Panc1 (cell line): ENCODE measurements at regions not wholly inside any gene's neighbourhood (a gene's known extent, or its start where the extent isn't known, plus 50 kb on each side); places are given as distances from the start of the nearest gene placed in this dataset.

Experiments
- POLR2AphosphoS5 ChIP-seq: IDR thresholded peaks from 2 replicates; pipeline ENCODE4 v1.6.1; 2012; ENCODE audit warnings: mild to moderate bottlenecking, low read depth, low read length, moderate library complexity
- REST ChIP-seq, 2 experiments: IDR thresholded peaks; 2 replicates each; pipeline ENCODE4 v1.6.1; 2011 to 2012; ENCODE audit warnings: low read depth in 2 of 2, control low read depth in 1 of 2, low read length in 1 of 2, mild to moderate bottlenecking in 1 of 2, moderate library complexity in 1 of 2; ENCODE audit not compliant: insufficient read depth in 1 of 2
- SIN3A ChIP-seq: IDR thresholded peaks from 2 replicates; pipeline ENCODE4 v1.6.1; 2012; ENCODE audit warnings: low read depth, mild to moderate bottlenecking, low read length, moderate library complexity, borderline replicate concordance; ENCODE audit not compliant: insufficient read depth
- TCF7L2 ChIP-seq: IDR thresholded peaks from 2 replicates; pipeline ENCODE4 v1.6.1; 2011; ENCODE audit warnings: mild to moderate bottlenecking, low read depth, low read length, inconsistent platforms
- TF ChIP-seq, protein P1 (sequence below): fragments of 450-650 bp; IDR thresholded peaks from 2 replicates; pipeline ENCODE4 v1.5.1; 2017; ENCODE audit warnings: mild to moderate bottlenecking

DNA sequence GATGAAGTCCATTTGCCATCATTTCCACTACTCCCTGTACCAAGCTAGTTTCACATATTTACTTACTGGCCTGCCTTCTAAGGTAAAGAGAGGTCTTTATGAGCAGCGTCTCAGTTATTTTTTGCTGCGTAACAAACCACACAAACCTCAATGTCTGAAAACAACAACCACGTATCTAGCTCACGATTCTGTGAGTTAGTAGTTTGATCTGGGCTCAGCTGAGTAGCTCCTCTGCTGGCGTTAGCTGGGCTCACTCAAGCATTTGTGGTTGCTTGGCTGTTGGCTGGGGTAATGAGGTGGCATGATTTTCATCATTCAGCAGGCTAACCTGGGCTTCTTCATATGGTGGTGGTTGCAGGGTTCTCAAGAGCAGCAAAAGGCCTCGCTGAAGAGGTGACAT lies 225.4 kb downstream of the FOXD2 start:
- TF ChIP-seq, protein P1, sequence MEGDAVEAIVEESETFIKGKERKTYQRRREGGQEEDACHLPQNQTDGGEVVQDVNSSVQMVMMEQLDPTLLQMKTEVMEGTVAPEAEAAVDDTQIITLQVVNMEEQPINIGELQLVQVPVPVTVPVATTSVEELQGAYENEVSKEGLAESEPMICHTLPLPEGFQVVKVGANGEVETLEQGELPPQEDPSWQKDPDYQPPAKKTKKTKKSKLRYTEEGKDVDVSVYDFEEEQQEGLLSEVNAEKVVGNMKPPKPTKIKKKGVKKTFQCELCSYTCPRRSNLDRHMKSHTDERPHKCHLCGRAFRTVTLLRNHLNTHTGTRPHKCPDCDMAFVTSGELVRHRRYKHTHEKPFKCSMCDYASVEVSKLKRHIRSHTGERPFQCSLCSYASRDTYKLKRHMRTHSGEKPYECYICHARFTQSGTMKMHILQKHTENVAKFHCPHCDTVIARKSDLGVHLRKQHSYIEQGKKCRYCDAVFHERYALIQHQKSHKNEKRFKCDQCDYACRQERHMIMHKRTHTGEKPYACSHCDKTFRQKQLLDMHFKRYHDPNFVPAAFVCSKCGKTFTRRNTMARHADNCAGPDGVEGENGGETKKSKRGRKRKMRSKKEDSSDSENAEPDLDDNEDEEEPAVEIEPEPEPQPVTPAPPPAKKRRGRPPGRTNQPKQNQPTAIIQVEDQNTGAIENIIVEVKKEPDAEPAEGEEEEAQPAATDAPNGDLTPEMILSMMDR, result no peak
- no peak for TF ChIP-seq POLR2AphosphoS5
- no peak for TF ChIP-seq REST (IDR thresholded peaks at IDR 0.05; ENCODE audit: insufficient read depth in 1 of 2, low read depth in 2 of 2, low read length in 1 of 2)
- no peak for TF ChIP-seq TCF7L2
- no peak for TF ChIP-seq SIN3A
